SK-N-SH (cell line): ENCODE measurements at regions not wholly inside any gene's neighbourhood (a gene's known extent, or its start where the extent isn't known, plus 50 kb on each side); places are given as distances from the start of the nearest gene placed in this dataset.

ENCODE experiments used
- CTCF ChIA-PET: fragments of 300-600, 350-600 bp; formaldehyde crosslinking; extraction: SDS; loops from one replicate; lab custom pipeline; 2021; lab: Yijun Ruan, JAX
- POLR2A ChIA-PET: fragments of 350-600 bp; sonication (Branson Sonifier 250); formaldehyde crosslinking; extraction: SDS; loops from one replicate; lab custom pipeline; 2020; ENCODE audit warnings: antibody characterized with exemption, inconsistent platforms; lab: Yijun Ruan, JAX
- DNase-seq: peaks from one replicate; pipeline ENCODE4 v3.0.0; 2012
- H2AFZ ChIP-seq: fragments of 200-600 bp; sonication (generic); 2 replicates; pipeline ENCODE4 v1.8.1; 2016; ENCODE audit warnings: antibody characterized with exemption, mild to moderate bottlenecking, low read depth
- H3F3A ChIP-seq: fragments of 200-600 bp; sonication (generic); replicated peaks from 2 replicates; pipeline ENCODE3; 2016; ENCODE audit warnings: antibody characterized with exemption, mild to moderate bottlenecking; ENCODE audit not compliant: insufficient read depth
- H3K27ac ChIP-seq, 2 experiments: fragments of 200-500 bp in 1 of 2; fragments of 200-600 bp in 1 of 2; sonication (Bioruptor generic) in 1 of 2; sonication (generic), shearing (Covaris generic) in 1 of 2; 2 replicates each; pipeline versions ENCODE4 v1.5.1 to v1.6.1; 2014 to 2016; ENCODE audit warnings: low read depth in 2 of 2, inconsistent platforms in 1 of 2, low read length in 1 of 2, mild to moderate bottlenecking in 1 of 2, mixed read lengths in 1 of 2
- H3K27me3 ChIP-seq: fragments of 200-600 bp; sonication (generic), shearing (Covaris generic); 2 replicates; pipeline ENCODE4 v1.6.1; 2016; ENCODE audit warnings: mixed run types; ENCODE audit not compliant: insufficient read depth
- H3K36me3 ChIP-seq, 2 experiments: fragments of 200-500 bp in 1 of 2; fragments of 200-600 bp in 1 of 2; sonication (Bioruptor generic) in 1 of 2; sonication (generic) in 1 of 2; replicated peaks in 1 of 2; 2 replicates each; pipeline versions ENCODE3 to v1.5.1; 2014 to 2016; ENCODE audit warnings: low read length in 1 of 2, mild to moderate bottlenecking in 1 of 2; ENCODE audit not compliant: insufficient read depth in 2 of 2, control insufficient read depth in 1 of 2
- H3K4me1 ChIP-seq, 2 experiments: fragments of 200-500 bp in 1 of 2; fragments of 200-600 bp in 1 of 2; sonication (Bioruptor generic) in 1 of 2; sonication (generic), shearing (Covaris generic) in 1 of 2; 2 replicates each; pipeline versions ENCODE4 v1.5.1 to v1.6.1; 2014 to 2016; ENCODE audit warnings: low read depth in 1 of 2, low read length in 1 of 2, mixed run types in 1 of 2; ENCODE audit not compliant: insufficient read depth in 2 of 2, control insufficient read depth in 1 of 2
- H3K4me2 ChIP-seq: fragments of 200-600 bp; sonication (generic), shearing (Covaris generic); 2 replicates; pipeline ENCODE4 v1.6.1; 2017; ENCODE audit warnings: mixed run types
- H3K4me3 ChIP-seq, 2 experiments: fragments of 200-500 bp in 1 of 2; fragments of 200-600 bp in 1 of 2; sonication (Bioruptor generic) in 1 of 2; sonication (generic), shearing (Covaris generic) in 1 of 2; 2 replicates each; pipeline versions ENCODE4 v1.5.1 to v1.8.1; 2014 to 2016; ENCODE audit warnings: low read depth in 2 of 2, inconsistent platforms in 1 of 2, low read length in 1 of 2, mild to moderate bottlenecking in 1 of 2, mixed read lengths in 1 of 2, moderate library complexity in 1 of 2
- H3K79me2 ChIP-seq: fragments of 200-600 bp; sonication (generic); 2 replicates; pipeline ENCODE4 v1.8.1; 2017; ENCODE audit warnings: mild to moderate bottlenecking; ENCODE audit not compliant: insufficient read depth
- H3K9ac ChIP-seq: fragments of 200-600 bp; sonication (generic); 2 replicates; pipeline ENCODE4 v1.6.1; 2017; ENCODE audit warnings: mixed run types
- H3K9me2 ChIP-seq: fragments of 200-600 bp; sonication (generic); 2 replicates; pipeline ENCODE4 v1.6.1; 2017; ENCODE audit warnings: mixed run types
- H3K9me3 ChIP-seq: fragments of 200-600 bp; sonication (generic); 2 replicates; pipeline ENCODE4 v1.6.1; 2017; ENCODE audit warnings: mixed run types, mild to moderate bottlenecking, moderate library complexity
- H4K20me1 ChIP-seq: fragments of 200-600 bp; sonication (generic); 2 replicates; pipeline ENCODE4 v1.6.1; 2017; ENCODE audit warnings: mild to moderate bottlenecking, mixed run types; ENCODE audit not compliant: insufficient read depth
- CHD2 ChIP-seq: fragments of 150-350 bp; IDR thresholded peaks from 2 replicates; pipeline ENCODE4 v1.6.1; 2018; ENCODE audit warnings: low read length; ENCODE audit not compliant: partially characterized antibody
- CTCF ChIP-seq: fragments of 200-600 bp; sonication (generic); IDR thresholded peaks from 2 replicates; pipeline ENCODE4 v1.6.1; 2017; ENCODE audit warnings: antibody characterized with exemption, mild to moderate bottlenecking, moderate library complexity
- FOSL2 ChIP-seq: IDR thresholded peaks from 2 replicates; pipeline ENCODE4 v1.4.0; 2012; ENCODE audit warnings: low read depth, mild to moderate bottlenecking, moderate library complexity, borderline replicate concordance
- FOXJ3 ChIP-seq: sonication (generic); formaldehyde crosslinking; IDR thresholded peaks from 2 replicates; pipeline ENCODE4 v1.5.1; 2020; ENCODE audit warnings: mild to moderate bottlenecking, missing genetic modification reagents
- FOXM1 ChIP-seq: IDR thresholded peaks from 2 replicates; pipeline ENCODE4 v1.4.0; 2012; ENCODE audit warnings: low read depth, mild to moderate bottlenecking
- GATA2 ChIP-seq: sonication (generic); formaldehyde crosslinking; IDR thresholded peaks from 2 replicates; pipeline ENCODE4 v1.5.0; 2020; ENCODE audit warnings: mild to moderate bottlenecking, missing genetic modification reagents
- MXI1 ChIP-seq: IDR thresholded peaks from 2 replicates; pipeline ENCODE4 v1.6.1; 2012; ENCODE audit warnings: mild to moderate bottlenecking, low read depth, low read length, improper control_type of control experiment
- POLR2AphosphoS5 ChIP-seq: IDR thresholded peaks from 2 replicates; pipeline ENCODE4 v1.6.1; 2012; ENCODE audit warnings: low read depth, low read length
- RCOR1 ChIP-seq: fragments of 150-350 bp; IDR thresholded peaks from 2 replicates; pipeline ENCODE4 v1.6.1; 2017; ENCODE audit warnings: antibody characterized with exemption, low read length
- REST ChIP-seq: IDR thresholded peaks from 2 replicates; pipeline ENCODE4 v1.6.1; 2012; ENCODE audit warnings: mild to moderate bottlenecking, low read depth, low read length, moderate library complexity
- RFX5 ChIP-seq: IDR thresholded peaks from 2 replicates; pipeline ENCODE4 v1.6.1; 2012; ENCODE audit warnings: mild to moderate bottlenecking, improper control_type of control experiment, low read length
- RXRA ChIP-seq: IDR thresholded peaks from 2 replicates; pipeline ENCODE4 v1.4.0; 2012; ENCODE audit warnings: low read depth, mild to moderate bottlenecking, borderline replicate concordance
- SIN3A ChIP-seq: IDR thresholded peaks from 2 replicates; pipeline ENCODE4 v1.6.1; 2012; ENCODE audit warnings: low read depth, mild to moderate bottlenecking, low read length, moderate library complexity, borderline replicate concordance
- TAF1 ChIP-seq: IDR thresholded peaks from 2 replicates; pipeline ENCODE4 v1.6.1; 2012; ENCODE audit warnings: low read depth, mild to moderate bottlenecking, low read length, moderate library complexity, borderline replicate concordance
- USF1 ChIP-seq: IDR thresholded peaks from 2 replicates; pipeline ENCODE4 v1.4.0; 2012; ENCODE audit warnings: low read depth, borderline replicate concordance
- ZBTB33 ChIP-seq: IDR thresholded peaks from 2 replicates; pipeline ENCODE4 v1.4.0; 2012; ENCODE audit warnings: low read depth, borderline replicate concordance

GRCh38 chrX:95152810-95153209 lies 1478.8 kb downstream of the FAM133A start (continued):
- no peak for TF ChIP-seq ZBTB33
- no peak for TF ChIP-seq TAF1
- TF ChIP-seq, all 33 proteins: peak for 0

- Histone ChIP-seq H3K4me3 (no peak overlapping the region), H3K9ac (no peak overlapping the region), H3K9me3 (no peaks in the 10 kb centered on the region), H3K4me1 (no peaks in the 10 kb centered on the region), H4K20me1 (no peaks in the 10 kb centered on the region), H3F3A (no peaks in the 10 kb centered on the region), H3K27ac (no peak overlapping the region), H3K27me3 (no peaks in the 10 kb centered on the region), H3K9me2 (no peaks in the 10 kb centered on the region), H2AFZ (no peak overlapping the region), H3K36me3 (no peaks in the 10 kb centered on the region), H3K4me2 (no peak overlapping the region), H3K79me2 (no peaks in the 10 kb centered on the region)
- POLR2A ChIA-PET: no interaction called here
- CTCF ChIA-PET: no interaction called here
- no peak for DNase-seq
- TF ChIP-seq ZBTB33: no peak
- TF ChIP-seq GATA2 (CRISPR knock-in tag): no peak
- TF ChIP-seq CHD2: no peak
- TF ChIP-seq RCOR1: no peak
- TF ChIP-seq RFX5: no peak
- no peak for TF ChIP-seq FOXM1
- TF ChIP-seq FOSL2: no peak
- TF ChIP-seq MXI1: no peak
- no peak for TF ChIP-seq RXRA
- TF ChIP-seq REST: no peak
- no peak for TF ChIP-seq POLR2AphosphoS5
- no peak for TF ChIP-seq FOXJ3
- TF ChIP-seq CTCF: no peak
- no peak for TF ChIP-seq SIN3A
- TF ChIP-seq USF1: no peak
Observed at GRCh38 chrX:95156566-95156965, 1482.6 kb downstream of the FAM133A start.
